ENCODE measurements at regions not wholly inside any gene's neighbourhood (a gene's known extent, or its start where the extent isn't known, plus 50 kb on each side); places are given as distances from the start of the nearest gene placed in this dataset.
"Not testable (repeated sequence)": the region's sequence is repeated elsewhere in the genome, so short reads cannot be mapped to it uniquely, and the experiment has no call there.

DNA sequence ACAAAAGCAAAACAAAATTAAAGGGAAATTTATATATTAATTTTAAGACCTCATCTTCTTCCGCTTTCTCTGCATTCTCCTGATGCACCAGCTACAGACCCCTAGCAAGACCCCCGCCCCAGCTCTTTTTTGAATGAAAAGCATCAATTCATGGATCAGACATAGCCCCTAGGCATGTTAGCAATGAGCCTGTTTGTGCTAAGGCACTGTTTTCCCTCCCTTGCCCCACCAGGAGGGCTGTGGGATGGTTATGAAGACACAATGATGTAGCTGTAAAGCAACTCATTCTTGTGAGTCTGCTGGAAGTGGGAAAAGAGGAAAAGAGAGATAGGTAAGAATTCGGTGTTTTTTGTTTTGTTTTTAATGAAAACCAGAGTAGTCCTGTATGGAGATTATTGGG is 88.5 kb upstream of the ZBTB18 start:
- no peak for DNase-seq (ENCODE audit: low spot score)
- no peak for TF ChIP-seq CTCF (IDR thresholded peaks at IDR 0.05)
- ATAC-seq (ENCODE audit: low FRiP score), result no peak

DNA sequence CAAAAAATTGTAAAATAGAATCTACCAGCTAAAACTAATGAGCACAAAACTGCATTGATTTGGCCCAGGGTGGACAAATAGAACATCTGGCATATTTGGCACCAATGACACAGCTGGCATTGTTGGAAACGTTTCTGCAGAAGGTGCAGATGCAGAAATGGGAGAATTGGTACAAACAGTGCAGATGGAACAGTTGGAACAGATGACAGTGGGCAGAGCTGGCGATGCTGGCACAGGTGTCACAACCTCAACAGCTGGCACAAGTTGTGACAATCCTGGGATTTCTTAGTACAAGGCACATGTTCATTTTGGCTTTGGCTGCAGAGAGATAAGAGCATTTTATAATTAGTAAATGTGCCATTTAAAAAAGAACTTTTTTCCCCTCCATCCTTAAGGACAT is 91.1 kb upstream of the ZBTB18 start:
- ATAC-seq (ENCODE audit: low FRiP score), result no peak
- no peak for TF ChIP-seq CTCF (IDR thresholded peaks at IDR 0.05)
- DNase-seq (ENCODE audit: low spot score), result no peak

GRCh38 chr1:243957141-243957540 is 93.9 kb upstream of the ZBTB18 start:
- DNase-seq (ENCODE audit: low spot score), result no peak
- TF ChIP-seq CTCF (IDR thresholded peaks at IDR 0.05), result no peak

DNA sequence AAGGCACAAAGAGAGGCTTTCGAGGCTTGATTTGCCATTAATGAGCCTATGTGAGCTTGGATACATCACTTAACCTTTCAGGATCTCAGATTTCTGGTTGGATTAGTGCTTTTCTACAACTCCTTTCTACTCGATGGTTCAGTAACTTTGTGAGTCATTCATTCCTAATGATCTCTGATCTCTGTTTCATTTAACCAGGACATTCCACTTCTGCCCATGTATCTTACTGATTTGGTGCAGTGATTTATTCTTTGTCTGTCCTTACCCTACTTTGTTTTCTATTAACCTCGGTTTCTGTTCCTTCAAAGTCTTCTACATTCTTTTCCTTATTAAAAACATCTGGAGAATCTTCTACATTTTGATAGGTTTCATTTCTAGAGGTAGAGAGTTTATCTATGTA is 94.6 kb upstream of the ZBTB18 start:
- ATAC-seq (ENCODE audit: low FRiP score) (no peak), DNase-seq (ENCODE audit: low spot score) (no peak)
- TF ChIP-seq CTCF (IDR thresholded peaks at IDR 0.05), result no peak

More at GRCh38 chr1:243957141-243957540, 93.9 kb upstream of the ZBTB18 start:
- no peak for ATAC-seq (ENCODE audit: low FRiP score)

- DNase-seq (ENCODE audit: low spot score); ATAC-seq (ENCODE audit: low FRiP score): not testable (repeated sequence)
Observed at GRCh38 chr1:243951207-243951606, 99.9 kb upstream of the ZBTB18 start.

- ATAC-seq (ENCODE audit: low FRiP score) (no peak), DNase-seq (ENCODE audit: low spot score) (no peak)
- no peak for TF ChIP-seq CTCF (IDR thresholded peaks at IDR 0.05)
Observed at GRCh38 chr1:243950166-243950565, 100.1 kb upstream of the AKT3 start.

- TF ChIP-seq CTCF (IDR thresholded peaks at IDR 0.05), result no peak
- ATAC-seq (ENCODE audit: low FRiP score) (no peak), DNase-seq (ENCODE audit: low spot score) (no peak)
Observed at GRCh38 chr1:243946946-243947345, 96.9 kb upstream of the AKT3 start.

DNA sequence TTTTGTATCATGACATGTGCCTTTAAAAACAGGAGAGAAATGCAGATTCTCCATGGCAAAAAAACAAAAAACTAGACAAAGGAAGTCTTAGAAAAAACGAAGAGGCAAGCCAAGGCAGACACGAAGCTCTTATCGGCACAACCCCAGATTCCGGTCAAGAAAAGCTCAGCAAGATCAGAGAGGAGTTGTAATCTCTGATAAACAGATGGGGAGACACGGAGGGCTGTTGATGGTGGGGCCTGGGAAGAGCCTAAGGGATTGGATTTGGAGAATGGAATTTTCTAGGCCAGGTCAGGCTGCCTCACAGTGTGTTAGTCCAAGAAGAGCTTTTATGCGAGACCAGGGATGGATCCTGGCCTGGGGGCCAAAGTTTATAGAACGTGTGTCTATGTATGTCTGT is 96.2 kb upstream of the AKT3 start:
- ATAC-seq (ENCODE audit: low FRiP score), result no peak
- no peak for TF ChIP-seq CTCF (IDR thresholded peaks at IDR 0.05)
- no peak for DNase-seq (ENCODE audit: low spot score)

Measured in omental fat pad (tissue), 3 donors.